H9 (cell line): ENCODE measurements at regions not wholly inside any gene's neighbourhood (a gene's known extent, or its start where the extent isn't known, plus 50 kb on each side); places are given as distances from the start of the nearest gene placed in this dataset.

ENCODE experiments used
- DNase-seq: peaks from one replicate; pipeline ENCODE4 v3.0.0-alpha.2; 2017
- H2AFZ ChIP-seq: one replicate; pipeline ENCODE4 v1.6.1; 2013; ENCODE audit warnings: mild to moderate bottlenecking, low read length, control low read depth, moderate library complexity
- H2AK5ac ChIP-seq: 2 replicates; pipeline ENCODE4 v1.6.1; 2013; ENCODE audit warnings: low read length, control low read depth, mixed read lengths; ENCODE audit not compliant: insufficient read length
- H2BK120ac ChIP-seq: one replicate; pipeline ENCODE4 v1.6.1; 2013; ENCODE audit warnings: low read depth, mild to moderate bottlenecking, low read length, control low read depth, inconsistent platforms; ENCODE audit not compliant: poor library complexity, severe bottlenecking
- H2BK12ac ChIP-seq: 2 replicates; pipeline ENCODE4 v1.6.1; 2013; ENCODE audit warnings: low read length, control low read depth, mixed read lengths, low read depth; ENCODE audit not compliant: insufficient read length
- H2BK15ac ChIP-seq: 2 replicates; pipeline ENCODE4 v1.6.1; 2013; ENCODE audit warnings: low read depth, low read length, control low read depth
- H2BK20ac ChIP-seq: one replicate; pipeline ENCODE4 v1.6.1; 2013; ENCODE audit warnings: low read depth, mild to moderate bottlenecking, low read length, control low read depth, inconsistent platforms; ENCODE audit not compliant: poor library complexity, severe bottlenecking
- H2BK5ac ChIP-seq: 2 replicates; pipeline ENCODE4 v1.6.1; 2013; ENCODE audit warnings: low read length, control low read depth, mixed read lengths; ENCODE audit not compliant: insufficient read length
- H3K14ac ChIP-seq: 2 replicates; pipeline ENCODE4 v1.6.1; 2013; ENCODE audit warnings: low read length, control low read depth; ENCODE audit not compliant: insufficient read depth
- H3K18ac ChIP-seq: 2 replicates; pipeline ENCODE4 v1.6.1; 2013; ENCODE audit warnings: low read depth, mild to moderate bottlenecking, mixed read lengths, low read length, control low read depth; ENCODE audit not compliant: insufficient read length
- H3K23ac ChIP-seq: 2 replicates; pipeline ENCODE4 v1.6.1; 2013; ENCODE audit warnings: low read length, control low read depth, mixed read lengths, low read depth; ENCODE audit not compliant: insufficient read length
- H3K23me2 ChIP-seq: 2 replicates; pipeline ENCODE4 v1.6.1; 2013; ENCODE audit warnings: low read depth, mild to moderate bottlenecking, mixed read lengths, low read length, control low read depth; ENCODE audit not compliant: insufficient read length, poor library complexity, severe bottlenecking
- H3K27ac ChIP-seq: 2 replicates; pipeline ENCODE4 v1.5.1; 2013; ENCODE audit warnings: low read length, control low read depth, mixed read lengths, low read depth; ENCODE audit not compliant: insufficient read length
- H3K27me3 ChIP-seq: 2 replicates; pipeline ENCODE4 v1.6.1; 2013; ENCODE audit warnings: low read length, control low read depth, inconsistent platforms; ENCODE audit not compliant: insufficient read depth
- H3K4ac ChIP-seq: 2 replicates; pipeline ENCODE4 v1.6.1; 2013; ENCODE audit warnings: low read depth, mild to moderate bottlenecking, control low read depth, inconsistent platforms, low read length, moderate library complexity
- H3K4me1 ChIP-seq: 2 replicates; pipeline ENCODE4 v1.6.1; 2013; ENCODE audit warnings: low read length, control low read depth, inconsistent platforms; ENCODE audit not compliant: insufficient read depth
- H3K4me2 ChIP-seq: 2 replicates; pipeline ENCODE4 v1.6.1; 2013; ENCODE audit warnings: low read length, control low read depth, mixed read lengths; ENCODE audit not compliant: insufficient read length, insufficient read depth
- H3K56ac ChIP-seq: 2 replicates; pipeline ENCODE4 v1.6.1; 2013; ENCODE audit warnings: low read depth, mild to moderate bottlenecking, mixed read lengths, low read length, control low read depth; ENCODE audit not compliant: insufficient read length
- H3K79me1 ChIP-seq: 2 replicates; pipeline ENCODE4 v1.6.1; 2013; ENCODE audit warnings: low read depth, mild to moderate bottlenecking, moderate library complexity, low read length, control low read depth, inconsistent platforms; ENCODE audit not compliant: insufficient read depth, poor library complexity, severe bottlenecking
- H3K79me2 ChIP-seq: 2 replicates; pipeline ENCODE4 v1.6.1; 2013; ENCODE audit warnings: low read length, control low read depth, inconsistent platforms; ENCODE audit not compliant: insufficient read depth
- H3K9ac ChIP-seq: 2 replicates; pipeline ENCODE4 v1.6.1; 2013; ENCODE audit warnings: low read length, control low read depth, mixed read lengths; ENCODE audit not compliant: insufficient read length; ENCODE audit errors: extremely low read depth
- H3K9me3 ChIP-seq: one replicate; pipeline ENCODE4 v1.6.1; 2013; ENCODE audit warnings: low read depth, low read length, inconsistent platforms; ENCODE audit not compliant: control insufficient read depth
- H3T11ph ChIP-seq: one replicate; pipeline ENCODE4 v1.6.1; 2013; ENCODE audit warnings: mild to moderate bottlenecking, low read length, control low read depth, inconsistent platforms
- H4K20me1 ChIP-seq: one replicate; pipeline ENCODE4 v1.6.1; 2013; ENCODE audit not compliant: control insufficient read depth, insufficient read length, insufficient read depth
- H4K5ac ChIP-seq: 2 replicates; pipeline ENCODE4 v1.6.1; 2013; ENCODE audit warnings: low read depth, mild to moderate bottlenecking, mixed read lengths, low read length, control low read depth; ENCODE audit not compliant: insufficient read length
- H4K8ac ChIP-seq: replicated peaks from 2 replicates; pipeline ENCODE4 v1.6.1; 2013; ENCODE audit warnings: low read length, control low read depth, mixed read lengths, low read depth; ENCODE audit not compliant: insufficient read length
- H4K91ac ChIP-seq: 2 replicates; pipeline ENCODE4 v1.6.1; 2013; ENCODE audit warnings: low read depth, mild to moderate bottlenecking, moderate library complexity, mixed read lengths, low read length, control low read depth; ENCODE audit not compliant: insufficient read length
- H3K27ac Mint-ChIP-seq, 3 experiments: 2 replicates in 2 of 3; 3 replicates in 1 of 3; pipeline ENCODE4 v1.8.0; 2020 to 2021; ENCODE audit warnings: mixed read lengths in 3 of 3, mild to moderate bottlenecking in 1 of 3, moderate library complexity in 1 of 3
- H3K27me3 Mint-ChIP-seq: 2 replicates; pipeline ENCODE4 v1.8.0; 2021; ENCODE audit warnings: low read depth, mild to moderate bottlenecking, moderate library complexity, mixed read lengths
- H3K36me3 Mint-ChIP-seq, 3 experiments: 2 replicates in 2 of 3; 3 replicates in 1 of 3; pipeline ENCODE4 v1.8.0; 2020 to 2021; ENCODE audit warnings: low read depth in 3 of 3, mixed read lengths in 3 of 3; ENCODE audit not compliant: insufficient read depth in 1 of 3
- H3K4me1 Mint-ChIP-seq, 2 experiments: 2 replicates each; pipeline ENCODE4 v1.8.0; 2020; ENCODE audit warnings: mixed read lengths in 2 of 2
- H3K4me3 Mint-ChIP-seq, 2 experiments: 2 replicates in 1 of 2; 3 replicates in 1 of 2; pipeline ENCODE4 v1.8.0; 2020 to 2021; ENCODE audit warnings: mild to moderate bottlenecking in 2 of 2, mixed read lengths in 2 of 2, moderate library complexity in 1 of 2
- H3K9me3 Mint-ChIP-seq, 2 experiments: 2 replicates in 1 of 2; 3 replicates in 1 of 2; pipeline ENCODE4 v1.8.0; 2020; ENCODE audit warnings: mild to moderate bottlenecking in 2 of 2, mixed read lengths in 2 of 2, moderate library complexity in 1 of 2
- CTCF ChIP-seq: fragments of 200-600 bp; sonication (generic); conservative IDR thresholded peaks from 3 replicates; pipeline ENCODE4 v1.8.0; 2021; ENCODE audit warnings: antibody characterized with exemption, mild to moderate bottlenecking
- WGBS: extraction: QIAGEN DNeasy Blood & Tissue Kit; methylation state at CpG from one replicate; pipeline ENCODE4 v1.1.7; 2013; ENCODE audit warnings: missing lambda C conversion rate, low lambda C conversion rate, mixed read lengths; ENCODE audit not compliant: insufficient read length; ENCODE audit errors: extremely low coverage; 5-methylcytosine and 5-hydroxymethylcytosine counted together

GRCh38 chr12:61797266-61797665 lies 462.9 kb upstream of the USP15 start:
- Histone ChIP-seq H3K27me3 (no peaks in the 10 kb centered on the region), H3K79me2 (no peaks in the 10 kb centered on the region), H3K9me3 (no peaks in the 10 kb centered on the region), H2AK5ac (no peak overlapping the region), H4K5ac (no peak overlapping the region), H2BK120ac (no peak overlapping the region), H3T11ph (no peak overlapping the region), H3K14ac (no peak overlapping the region), H3K23me2 (no peaks in the 10 kb centered on the region), H3K56ac (no peak overlapping the region), H3K4me1 (no peaks in the 10 kb centered on the region), H3K4ac (no peak overlapping the region), H4K20me1 (no peaks in the 10 kb centered on the region), H3K9ac (no peak overlapping the region), H2BK20ac (no peak overlapping the region), H3K27ac (no peak overlapping the region), H3K23ac (no peak overlapping the region), H4K91ac (no peak overlapping the region), H2BK15ac (no peak overlapping the region), H2BK12ac (no peak overlapping the region), H3K79me1 (no peaks in the 10 kb centered on the region), H4K8ac (no peak overlapping the region), H2BK5ac (no peak overlapping the region), H2AFZ (no peak overlapping the region), H3K4me2 (no peak overlapping the region), H3K18ac (no peak overlapping the region)
- Mint-ChIP-seq H3K27ac (no peak overlapping the region), H3K27me3 (no peaks in the 10 kb centered on the region), H3K36me3 (no peaks in the 10 kb centered on the region; a peak in 1 of 7 replicates), H3K4me1 (peaks cover 0 to under 1% of the 10 kb centered on the region in 2 experiments; a peak in 1 of 4 replicates), H3K4me3 (no peak overlapping the region), H3K9me3 (peaks cover 0 to 3% of the 10 kb centered on the region in 2 experiments; a peak in 1 of 5 replicates)
- no peak for TF ChIP-seq CTCF
- no peak for DNase-seq
- no CpG with 5 or more reads among the region's 1 CpG for WGBS
